H9 (cell line): ENCODE measurements at regions not wholly inside any gene's neighbourhood (a gene's known extent, or its start where the extent isn't known, plus 50 kb on each side); places are given as distances from the start of the nearest gene placed in this dataset.
"Not testable (repeated sequence)": the region's sequence is repeated elsewhere in the genome, so short reads cannot be mapped to it uniquely, and the experiment has no call there.

ENCODE experiments used
- DNase-seq: peaks from one replicate; pipeline ENCODE4 v3.0.0-alpha.2; 2017
- H2AFZ ChIP-seq: one replicate; pipeline ENCODE4 v1.6.1; 2013; ENCODE audit warnings: mild to moderate bottlenecking, low read length, control low read depth, moderate library complexity
- H2AK5ac ChIP-seq: 2 replicates; pipeline ENCODE4 v1.6.1; 2013; ENCODE audit warnings: low read length, control low read depth, mixed read lengths; ENCODE audit not compliant: insufficient read length
- H2BK120ac ChIP-seq: one replicate; pipeline ENCODE4 v1.6.1; 2013; ENCODE audit warnings: low read depth, mild to moderate bottlenecking, low read length, control low read depth, inconsistent platforms; ENCODE audit not compliant: poor library complexity, severe bottlenecking
- H2BK12ac ChIP-seq: 2 replicates; pipeline ENCODE4 v1.6.1; 2013; ENCODE audit warnings: low read length, control low read depth, mixed read lengths, low read depth; ENCODE audit not compliant: insufficient read length
- H2BK15ac ChIP-seq: 2 replicates; pipeline ENCODE4 v1.6.1; 2013; ENCODE audit warnings: low read depth, low read length, control low read depth
- H2BK20ac ChIP-seq: one replicate; pipeline ENCODE4 v1.6.1; 2013; ENCODE audit warnings: low read depth, mild to moderate bottlenecking, low read length, control low read depth, inconsistent platforms; ENCODE audit not compliant: poor library complexity, severe bottlenecking
- H2BK5ac ChIP-seq: 2 replicates; pipeline ENCODE4 v1.6.1; 2013; ENCODE audit warnings: low read length, control low read depth, mixed read lengths; ENCODE audit not compliant: insufficient read length
- H3K14ac ChIP-seq: 2 replicates; pipeline ENCODE4 v1.6.1; 2013; ENCODE audit warnings: low read length, control low read depth; ENCODE audit not compliant: insufficient read depth
- H3K18ac ChIP-seq: 2 replicates; pipeline ENCODE4 v1.6.1; 2013; ENCODE audit warnings: low read depth, mild to moderate bottlenecking, mixed read lengths, low read length, control low read depth; ENCODE audit not compliant: insufficient read length
- H3K23ac ChIP-seq: 2 replicates; pipeline ENCODE4 v1.6.1; 2013; ENCODE audit warnings: low read length, control low read depth, mixed read lengths, low read depth; ENCODE audit not compliant: insufficient read length
- H3K23me2 ChIP-seq: 2 replicates; pipeline ENCODE4 v1.6.1; 2013; ENCODE audit warnings: low read depth, mild to moderate bottlenecking, mixed read lengths, low read length, control low read depth; ENCODE audit not compliant: insufficient read length, poor library complexity, severe bottlenecking
- H3K27ac ChIP-seq: 2 replicates; pipeline ENCODE4 v1.5.1; 2013; ENCODE audit warnings: low read length, control low read depth, mixed read lengths, low read depth; ENCODE audit not compliant: insufficient read length
- H3K27me3 ChIP-seq: 2 replicates; pipeline ENCODE4 v1.6.1; 2013; ENCODE audit warnings: low read length, control low read depth, inconsistent platforms; ENCODE audit not compliant: insufficient read depth
- H3K4ac ChIP-seq: 2 replicates; pipeline ENCODE4 v1.6.1; 2013; ENCODE audit warnings: low read depth, mild to moderate bottlenecking, control low read depth, inconsistent platforms, low read length, moderate library complexity
- H3K4me1 ChIP-seq: 2 replicates; pipeline ENCODE4 v1.6.1; 2013; ENCODE audit warnings: low read length, control low read depth, inconsistent platforms; ENCODE audit not compliant: insufficient read depth
- H3K4me2 ChIP-seq: 2 replicates; pipeline ENCODE4 v1.6.1; 2013; ENCODE audit warnings: low read length, control low read depth, mixed read lengths; ENCODE audit not compliant: insufficient read length, insufficient read depth
- H3K56ac ChIP-seq: 2 replicates; pipeline ENCODE4 v1.6.1; 2013; ENCODE audit warnings: low read depth, mild to moderate bottlenecking, mixed read lengths, low read length, control low read depth; ENCODE audit not compliant: insufficient read length
- H3K79me1 ChIP-seq: 2 replicates; pipeline ENCODE4 v1.6.1; 2013; ENCODE audit warnings: low read depth, mild to moderate bottlenecking, moderate library complexity, low read length, control low read depth, inconsistent platforms; ENCODE audit not compliant: insufficient read depth, poor library complexity, severe bottlenecking
- H3K79me2 ChIP-seq: 2 replicates; pipeline ENCODE4 v1.6.1; 2013; ENCODE audit warnings: low read length, control low read depth, inconsistent platforms; ENCODE audit not compliant: insufficient read depth
- H3K9ac ChIP-seq: 2 replicates; pipeline ENCODE4 v1.6.1; 2013; ENCODE audit warnings: low read length, control low read depth, mixed read lengths; ENCODE audit not compliant: insufficient read length; ENCODE audit errors: extremely low read depth
- H3K9me3 ChIP-seq: one replicate; pipeline ENCODE4 v1.6.1; 2013; ENCODE audit warnings: low read depth, low read length, inconsistent platforms; ENCODE audit not compliant: control insufficient read depth
- H3T11ph ChIP-seq: one replicate; pipeline ENCODE4 v1.6.1; 2013; ENCODE audit warnings: mild to moderate bottlenecking, low read length, control low read depth, inconsistent platforms
- H4K20me1 ChIP-seq: one replicate; pipeline ENCODE4 v1.6.1; 2013; ENCODE audit not compliant: control insufficient read depth, insufficient read length, insufficient read depth
- H4K5ac ChIP-seq: 2 replicates; pipeline ENCODE4 v1.6.1; 2013; ENCODE audit warnings: low read depth, mild to moderate bottlenecking, mixed read lengths, low read length, control low read depth; ENCODE audit not compliant: insufficient read length
- H4K8ac ChIP-seq: replicated peaks from 2 replicates; pipeline ENCODE4 v1.6.1; 2013; ENCODE audit warnings: low read length, control low read depth, mixed read lengths, low read depth; ENCODE audit not compliant: insufficient read length
- H4K91ac ChIP-seq: 2 replicates; pipeline ENCODE4 v1.6.1; 2013; ENCODE audit warnings: low read depth, mild to moderate bottlenecking, moderate library complexity, mixed read lengths, low read length, control low read depth; ENCODE audit not compliant: insufficient read length
- H3K27ac Mint-ChIP-seq, 3 experiments: 2 replicates in 2 of 3; 3 replicates in 1 of 3; pipeline ENCODE4 v1.8.0; 2020 to 2021; ENCODE audit warnings: mixed read lengths in 3 of 3, mild to moderate bottlenecking in 1 of 3, moderate library complexity in 1 of 3
- H3K27me3 Mint-ChIP-seq: 2 replicates; pipeline ENCODE4 v1.8.0; 2021; ENCODE audit warnings: low read depth, mild to moderate bottlenecking, moderate library complexity, mixed read lengths
- H3K36me3 Mint-ChIP-seq, 3 experiments: 2 replicates in 2 of 3; 3 replicates in 1 of 3; pipeline ENCODE4 v1.8.0; 2020 to 2021; ENCODE audit warnings: low read depth in 3 of 3, mixed read lengths in 3 of 3; ENCODE audit not compliant: insufficient read depth in 1 of 3
- H3K4me1 Mint-ChIP-seq, 2 experiments: 2 replicates each; pipeline ENCODE4 v1.8.0; 2020; ENCODE audit warnings: mixed read lengths in 2 of 2
- H3K4me3 Mint-ChIP-seq, 2 experiments: 2 replicates in 1 of 2; 3 replicates in 1 of 2; pipeline ENCODE4 v1.8.0; 2020 to 2021; ENCODE audit warnings: mild to moderate bottlenecking in 2 of 2, mixed read lengths in 2 of 2, moderate library complexity in 1 of 2
- H3K9me3 Mint-ChIP-seq, 2 experiments: 2 replicates in 1 of 2; 3 replicates in 1 of 2; pipeline ENCODE4 v1.8.0; 2020; ENCODE audit warnings: mild to moderate bottlenecking in 2 of 2, mixed read lengths in 2 of 2, moderate library complexity in 1 of 2
- WGBS: extraction: QIAGEN DNeasy Blood & Tissue Kit; methylation state at CpG from one replicate; pipeline ENCODE4 v1.1.7; 2013; ENCODE audit warnings: missing lambda C conversion rate, low lambda C conversion rate, mixed read lengths; ENCODE audit not compliant: insufficient read length; ENCODE audit errors: extremely low coverage; 5-methylcytosine and 5-hydroxymethylcytosine counted together

- not testable (repeated sequence) for H2AK5ac ChIP-seq, H3K27me3 ChIP-seq, H3K9ac ChIP-seq, H3K14ac ChIP-seq, H3K9me3 Mint-ChIP-seq, H3K4me1 ChIP-seq, H4K20me1 ChIP-seq, H4K5ac ChIP-seq, H3K27me3 Mint-ChIP-seq, H3K56ac ChIP-seq, H3K79me2 ChIP-seq, H2BK12ac ChIP-seq, H3K4ac ChIP-seq, H2BK20ac ChIP-seq, H3K27ac ChIP-seq, DNase-seq, H3K4me2 ChIP-seq, H4K8ac ChIP-seq, H2BK120ac ChIP-seq, H3K27ac Mint-ChIP-seq, H3K4me1 Mint-ChIP-seq, H2AFZ ChIP-seq, H2BK5ac ChIP-seq, H3K9me3 ChIP-seq, H3K18ac ChIP-seq, H3K23me2 ChIP-seq, H3T11ph ChIP-seq, H4K91ac ChIP-seq, H3K23ac ChIP-seq, H3K79me1 ChIP-seq, H3K4me3 Mint-ChIP-seq, H2BK15ac ChIP-seq
- peaks cover 30 to 63% (median 57%) of the 10 kb centered on the region in 3 experiments for H3K36me3 Mint-ChIP-seq
- WGBS: no CpG with 5 or more reads among the region's 16 CpGs
Measured at GRCh38 chr3:195967387-195967720, 59.0 kb upstream of the TNK2 start.

GRCh38 chr3:195966563-195967386, 58.4 kb upstream of the TNK2 start:
- not testable (repeated sequence) for H2AK5ac ChIP-seq, H4K5ac ChIP-seq, H2BK20ac ChIP-seq, H2BK5ac ChIP-seq, H3K79me2 ChIP-seq, H3K4me3 Mint-ChIP-seq, H2BK12ac ChIP-seq, H3K4ac ChIP-seq, H3K79me1 ChIP-seq, H3K4me1 ChIP-seq, H3K27me3 ChIP-seq, H3K27ac ChIP-seq, H3K14ac ChIP-seq, DNase-seq, H3K4me2 ChIP-seq, H4K20me1 ChIP-seq, H2BK120ac ChIP-seq, H3K23me2 ChIP-seq, H3K4me1 Mint-ChIP-seq, H2AFZ ChIP-seq, H3K9me3 ChIP-seq, H3K23ac ChIP-seq, H3K18ac ChIP-seq, H3T11ph ChIP-seq, H3K9ac ChIP-seq, H3K9me3 Mint-ChIP-seq, H3K27me3 Mint-ChIP-seq, H4K8ac ChIP-seq, H3K56ac ChIP-seq, H4K91ac ChIP-seq, H2BK15ac ChIP-seq, H3K27ac Mint-ChIP-seq
- WGBS: no CpG with 5 or more reads among the region's 15 CpGs
- H3K36me3 Mint-ChIP-seq: peaks cover 36 to 68% (median 59%) of the 10 kb centered on the region in 3 experiments
